Liver (tissue), 8 donors: ENCODE measurements at regions not wholly inside any gene's neighbourhood (a gene's known extent, or its start where the extent isn't known, plus 50 kb on each side); places are given as distances from the start of the nearest gene placed in this dataset.

Source experiments
- DNase-seq: peaks from one replicate; pipeline ENCODE4 v3.0.0-alpha.2; 2017; ENCODE audit warnings: low spot score
- H3K27ac ChIP-seq, 2 donors: one replicate each; pipeline ENCODE4 v1.7.0; 2013; ENCODE audit warnings: inconsistent platforms in 2 of 2, low read length in 2 of 2, control low read depth in 1 of 2, low read depth in 1 of 2, mild to moderate bottlenecking in 1 of 2
- H3K27me3 ChIP-seq, 4 donors: one replicate each; pipeline versions ENCODE4 v1.6.1 to v1.7.0; 2013; ENCODE audit warnings: low read length in 3 of 4, inconsistent platforms in 1 of 4, mild to moderate bottlenecking in 1 of 4, moderate library complexity in 1 of 4; ENCODE audit not compliant: control insufficient read depth in 4 of 4, insufficient read depth in 4 of 4
- H3K36me3 ChIP-seq, 4 donors: one replicate each; pipeline versions ENCODE4 v1.6.1 to v1.7.0; 2013; ENCODE audit warnings: low read length in 3 of 4, mild to moderate bottlenecking in 3 of 4, low read depth in 1 of 4, moderate library complexity in 1 of 4; ENCODE audit not compliant: control insufficient read depth in 4 of 4, insufficient read depth in 3 of 4
- H3K4me1 ChIP-seq, 4 donors: one replicate each; pipeline versions ENCODE4 v1.6.1 to v1.7.0; 2013; ENCODE audit warnings: low read length in 3 of 4, mild to moderate bottlenecking in 3 of 4, moderate library complexity in 1 of 4; ENCODE audit not compliant: control insufficient read depth in 4 of 4, insufficient read depth in 4 of 4
- H3K4me3 ChIP-seq, 3 donors: one replicate each; pipeline versions ENCODE4 v1.6.1 to v1.7.0; 2013; ENCODE audit warnings: low read length in 3 of 3, control low read depth in 1 of 3, low read depth in 1 of 3, mild to moderate bottlenecking in 1 of 3
- H3K9ac ChIP-seq, 2 donors: one replicate each; pipeline ENCODE4 v1.7.0; 2013; ENCODE audit warnings: low read length in 2 of 2, mild to moderate bottlenecking in 2 of 2, moderate library complexity in 2 of 2, control low read depth in 1 of 2, low read depth in 1 of 2
- H3K9me3 ChIP-seq, 4 donors: one replicate each; pipeline versions ENCODE4 v1.6.1 to v1.7.0; 2013; ENCODE audit warnings: low read length in 3 of 4; ENCODE audit not compliant: control insufficient read depth in 4 of 4
- EGR1 ChIP-seq, 2 donors: IDR thresholded peaks; 2 replicates each; pipeline ENCODE4 v1.6.1; 2016 to 2018; ENCODE audit warnings: antibody characterized with exemption in 2 of 2, low read depth in 2 of 2
- FOXA2 ChIP-seq: IDR thresholded peaks from 2 replicates; pipeline ENCODE4 v1.6.1; 2016; ENCODE audit warnings: antibody characterized with exemption
- GABPA ChIP-seq, 2 donors: IDR thresholded peaks in 1 of 2; conservative IDR thresholded peaks in 1 of 2; 2 replicates each; pipeline ENCODE4 v1.6.1; 2016; ENCODE audit warnings: antibody characterized with exemption in 2 of 2, mild to moderate bottlenecking in 1 of 2, moderate library complexity in 1 of 2
- HNF4A ChIP-seq, 2 donors: conservative IDR thresholded peaks; 2 replicates each; pipeline ENCODE4 v1.6.1; 2016; ENCODE audit warnings: antibody characterized with exemption in 2 of 2, mild to moderate bottlenecking in 2 of 2
- JUND ChIP-seq, 2 donors: IDR thresholded peaks; 2 replicates each; pipeline ENCODE4 v1.6.1; 2016; ENCODE audit warnings: antibody characterized with exemption in 2 of 2
- NR2F2 ChIP-seq: IDR thresholded peaks from 2 replicates; pipeline ENCODE4 v1.6.1; 2016; ENCODE audit warnings: antibody characterized with exemption
- RAD21 ChIP-seq, 2 donors: IDR thresholded peaks; 2 replicates each; pipeline ENCODE4 v1.6.1; 2016; ENCODE audit warnings: antibody characterized with exemption in 2 of 2, mild to moderate bottlenecking in 2 of 2
- RXRA ChIP-seq, 2 donors: IDR thresholded peaks; 2 replicates each; pipeline ENCODE4 v1.6.1; 2017 to 2018; ENCODE audit warnings: antibody characterized with exemption in 2 of 2, mild to moderate bottlenecking in 1 of 2
- SP1 ChIP-seq: IDR thresholded peaks from 2 replicates; pipeline ENCODE4 v1.6.1; 2018; ENCODE audit warnings: antibody characterized with exemption, mild to moderate bottlenecking
- TAF1 ChIP-seq: conservative IDR thresholded peaks from 2 replicates; pipeline ENCODE4 v1.6.1; 2016; ENCODE audit warnings: antibody characterized with exemption, mild to moderate bottlenecking
- YY1 ChIP-seq: IDR thresholded peaks from 2 replicates; pipeline ENCODE4 v1.6.1; 2016; ENCODE audit warnings: antibody characterized with exemption, mild to moderate bottlenecking
- WGBS: extraction: QIAGEN DNeasy Blood & Tissue Kit; methylation state at CpG from one replicate; pipeline ENCODE4 v1.1.7; 2013; 5-methylcytosine and 5-hydroxymethylcytosine counted together
- TF ChIP-seq, protein P1 (sequence below): IDR thresholded peaks from 2 replicates; pipeline ENCODE4 v1.6.1; 2016; ENCODE audit warnings: antibody characterized with exemption
- TF ChIP-seq, protein P2 (sequence below): IDR thresholded peaks from 2 replicates; pipeline ENCODE4 v1.6.1; 2016; ENCODE audit warnings: antibody characterized with exemption
- TF ChIP-seq, protein P3 (sequence below): fragments of 150-350 bp; IDR thresholded peaks from 2 replicates; pipeline ENCODE4 v1.5.1; 2017; ENCODE audit warnings: improper control_type of control experiment, low read depth, low read length; ENCODE audit not compliant: missing input control
- TF ChIP-seq, protein P4 (sequence below): IDR thresholded peaks from 2 replicates; pipeline ENCODE4 v1.6.1; 2016; ENCODE audit warnings: antibody characterized with exemption
- donor health status: healthy.
- donor health status: healthy.
- donor health status: healthy.
- donor health status: healthy.
- donor health status: healthy.

DNA sequence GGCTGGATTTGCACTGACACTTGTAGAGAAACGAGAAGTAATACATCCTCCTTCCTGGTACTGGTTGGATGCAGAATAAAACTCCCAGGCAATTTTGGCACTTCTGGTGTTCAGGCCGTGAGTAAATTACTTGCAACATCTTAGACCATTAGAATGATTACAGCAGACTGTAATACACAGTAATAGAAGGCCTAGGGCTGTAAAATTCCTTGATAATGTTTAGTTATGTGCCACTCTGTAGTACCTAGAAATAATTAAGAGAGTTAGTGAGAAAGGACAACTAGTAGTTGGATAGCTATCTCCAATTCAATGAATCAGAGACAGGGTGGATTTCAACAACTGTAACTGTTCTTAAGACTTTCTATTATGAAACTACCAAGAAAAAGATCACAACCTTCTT, 356.3 kb upstream of the SETBP1 start (continued):
- TF ChIP-seq GABPA (IDR thresholded peaks at IDR 0.05 in 1 of 2, conservative IDR thresholded peaks at IDR 0.05 in 1 of 2): no peak
- TF ChIP-seq, protein P1, sequence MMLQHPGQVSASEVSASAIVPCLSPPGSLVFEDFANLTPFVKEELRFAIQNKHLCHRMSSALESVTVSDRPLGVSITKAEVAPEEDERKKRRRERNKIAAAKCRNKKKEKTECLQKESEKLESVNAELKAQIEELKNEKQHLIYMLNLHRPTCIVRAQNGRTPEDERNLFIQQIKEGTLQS: no peak
- TF ChIP-seq, protein P2, sequence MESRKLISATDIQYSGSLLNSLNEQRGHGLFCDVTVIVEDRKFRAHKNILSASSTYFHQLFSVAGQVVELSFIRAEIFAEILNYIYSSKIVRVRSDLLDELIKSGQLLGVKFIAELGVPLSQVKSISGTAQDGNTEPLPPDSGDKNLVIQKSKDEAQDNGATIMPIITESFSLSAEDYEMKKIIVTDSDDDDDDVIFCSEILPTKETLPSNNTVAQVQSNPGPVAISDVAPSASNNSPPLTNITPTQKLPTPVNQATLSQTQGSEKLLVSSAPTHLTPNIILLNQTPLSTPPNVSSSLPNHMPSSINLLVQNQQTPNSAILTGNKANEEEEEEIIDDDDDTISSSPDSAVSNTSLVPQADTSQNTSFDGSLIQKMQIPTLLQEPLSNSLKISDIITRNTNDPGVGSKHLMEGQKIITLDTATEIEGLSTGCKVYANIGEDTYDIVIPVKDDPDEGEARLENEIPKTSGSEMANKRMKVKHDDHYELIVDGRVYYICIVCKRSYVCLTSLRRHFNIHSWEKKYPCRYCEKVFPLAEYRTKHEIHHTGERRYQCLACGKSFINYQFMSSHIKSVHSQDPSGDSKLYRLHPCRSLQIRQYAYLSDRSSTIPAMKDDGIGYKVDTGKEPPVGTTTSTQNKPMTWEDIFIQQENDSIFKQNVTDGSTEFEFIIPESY: no peak
- no peak for TF ChIP-seq FOXA2

DNA sequence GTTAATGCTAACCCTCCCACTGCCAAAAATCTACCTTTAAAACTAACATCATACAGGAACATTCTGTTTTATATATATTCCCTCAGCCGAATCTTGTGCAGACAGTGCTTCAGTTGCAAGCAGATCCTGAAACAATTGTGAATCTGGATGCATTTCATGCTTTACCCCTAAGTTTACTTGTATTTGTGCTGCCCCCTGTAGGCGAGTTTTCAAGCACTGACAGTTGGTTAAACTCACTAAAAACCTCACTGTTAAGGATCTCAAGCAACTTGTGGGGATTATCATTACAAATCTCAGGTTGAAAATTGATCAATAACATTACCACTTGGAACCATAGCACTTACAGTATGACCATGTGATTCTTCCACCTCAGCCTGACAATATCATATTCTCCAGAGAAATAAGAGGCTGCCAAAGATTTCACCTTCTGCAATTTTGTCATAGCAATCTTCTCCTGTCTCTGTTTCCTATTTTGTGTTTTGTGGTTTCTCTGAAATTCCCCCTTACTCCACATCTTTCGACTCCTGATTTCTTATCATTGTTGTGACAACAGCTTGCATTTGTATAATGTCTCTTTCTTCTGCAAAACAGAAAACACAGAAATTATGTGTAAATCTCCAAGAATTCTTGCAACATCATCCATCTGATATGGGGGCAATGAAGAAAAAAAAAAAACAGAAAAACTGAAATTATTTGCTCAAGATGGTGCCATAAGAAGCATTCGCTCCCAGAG, 354.6 kb upstream of the SETBP1 start:
- Histone ChIP-seq H3K4me1 (no peaks in the 10 kb centered on the region), H3K4me3 (no peak overlapping the region), H3K27ac (no peak overlapping the region), H3K9me3 (no peaks in the 10 kb centered on the region), H3K36me3 (no peaks in the 10 kb centered on the region), H3K9ac (no peak overlapping the region), H3K27me3 (no peaks in the 10 kb centered on the region)
- peak; percentile 44 for DNase-seq
- TF ChIP-seq, protein P3, sequence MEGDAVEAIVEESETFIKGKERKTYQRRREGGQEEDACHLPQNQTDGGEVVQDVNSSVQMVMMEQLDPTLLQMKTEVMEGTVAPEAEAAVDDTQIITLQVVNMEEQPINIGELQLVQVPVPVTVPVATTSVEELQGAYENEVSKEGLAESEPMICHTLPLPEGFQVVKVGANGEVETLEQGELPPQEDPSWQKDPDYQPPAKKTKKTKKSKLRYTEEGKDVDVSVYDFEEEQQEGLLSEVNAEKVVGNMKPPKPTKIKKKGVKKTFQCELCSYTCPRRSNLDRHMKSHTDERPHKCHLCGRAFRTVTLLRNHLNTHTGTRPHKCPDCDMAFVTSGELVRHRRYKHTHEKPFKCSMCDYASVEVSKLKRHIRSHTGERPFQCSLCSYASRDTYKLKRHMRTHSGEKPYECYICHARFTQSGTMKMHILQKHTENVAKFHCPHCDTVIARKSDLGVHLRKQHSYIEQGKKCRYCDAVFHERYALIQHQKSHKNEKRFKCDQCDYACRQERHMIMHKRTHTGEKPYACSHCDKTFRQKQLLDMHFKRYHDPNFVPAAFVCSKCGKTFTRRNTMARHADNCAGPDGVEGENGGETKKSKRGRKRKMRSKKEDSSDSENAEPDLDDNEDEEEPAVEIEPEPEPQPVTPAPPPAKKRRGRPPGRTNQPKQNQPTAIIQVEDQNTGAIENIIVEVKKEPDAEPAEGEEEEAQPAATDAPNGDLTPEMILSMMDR: peak; percentile 35
- TF ChIP-seq RAD21 (IDR thresholded peaks at IDR 0.05): peak; percentile 54 to 68
- TF ChIP-seq, protein P1: no peak
- 46% methylated on average over 4 of the region's 4 CpGs for WGBS

DNA sequence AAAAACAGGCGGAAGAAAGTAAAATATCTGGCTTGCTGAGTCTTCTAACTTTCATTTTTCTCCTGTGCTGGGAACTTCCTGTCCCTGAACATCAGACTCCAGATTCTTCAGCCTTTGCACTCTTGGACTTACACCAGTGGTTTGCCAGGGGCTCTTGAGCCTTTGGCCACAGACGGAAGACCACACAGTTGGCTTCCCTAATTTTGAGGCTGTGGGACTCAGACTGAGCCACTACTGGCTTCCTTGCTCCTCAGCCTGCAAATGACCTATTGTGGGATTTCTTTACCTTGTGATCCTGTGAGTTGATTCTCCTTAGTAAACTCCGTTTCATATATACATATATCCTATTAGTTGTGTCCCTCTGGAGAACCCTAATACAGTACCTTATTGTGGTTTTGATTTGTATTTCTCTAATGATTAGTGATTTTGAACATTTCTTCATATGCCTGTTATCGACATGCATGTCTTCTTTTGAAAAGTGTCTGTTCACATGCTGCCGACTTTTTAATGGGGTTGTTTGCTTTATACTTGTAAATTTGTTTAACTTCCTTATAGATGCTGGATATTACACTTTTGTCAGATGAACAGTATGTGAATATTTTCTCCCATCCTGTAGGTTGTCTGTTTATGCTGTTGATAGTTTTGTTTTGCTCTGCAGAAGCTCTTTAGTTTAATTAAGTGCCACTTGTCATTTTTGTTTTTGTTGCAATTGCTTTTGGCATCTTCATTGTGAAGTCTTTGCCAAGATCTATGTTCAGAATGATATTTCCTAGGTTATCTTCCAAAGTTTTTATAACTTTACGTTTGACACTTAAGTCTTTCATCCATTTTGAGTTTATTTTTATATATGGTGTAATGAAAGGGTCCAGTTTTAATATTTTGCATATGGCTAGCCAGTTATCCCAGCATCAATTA, 348.8 kb upstream of the SETBP1 start:
- no peaks in the 10 kb centered on the region for H3K9me3 ChIP-seq
- H3K9ac ChIP-seq: no peak overlapping the region
- H3K36me3 ChIP-seq: no peaks in the 10 kb centered on the region
- H3K4me3 ChIP-seq: no peak overlapping the region
- no peaks in the 10 kb centered on the region for H3K27me3 ChIP-seq
- no peak for DNase-seq
- WGBS: 72% methylated on average over 6 of the region's 6 CpGs
- no peaks in the 10 kb centered on the region for H3K4me1 ChIP-seq
- no peak overlapping the region for H3K27ac ChIP-seq
- TF ChIP-seq NR2F2 (no peak), FOXA2 (no peak), JUND (IDR thresholded peaks at IDR 0.05) (no peak), EGR1 (IDR thresholded peaks at IDR 0.05; ENCODE audit: low read depth in 2 of 2) (no peak), HNF4A (conservative IDR thresholded peaks at IDR 0.05) (no peak), RXRA (IDR thresholded peaks at IDR 0.05) (no peak), TAF1 (no peak), YY1 (no peak), SP1 (no peak)
- TF ChIP-seq, protein P4, sequence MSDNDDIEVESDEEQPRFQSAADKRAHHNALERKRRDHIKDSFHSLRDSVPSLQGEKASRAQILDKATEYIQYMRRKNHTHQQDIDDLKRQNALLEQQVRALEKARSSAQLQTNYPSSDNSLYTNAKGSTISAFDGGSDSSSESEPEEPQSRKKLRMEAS: no peak
- TF ChIP-seq, protein P1: no peak
- TF ChIP-seq, protein P3: no peak
- TF ChIP-seq, protein P2: no peak
